NCI-H146 treated with DMSO at 0.1 percent for 48 hours (cell line): ENCODE measurements at regions not wholly inside any gene's neighbourhood (a gene's known extent, or its start where the extent isn't known, plus 50 kb on each side); places are given as distances from the start of the nearest gene placed in this dataset.
"Not testable (repeated sequence)": the region's sequence is repeated elsewhere in the genome, so short reads cannot be mapped to it uniquely, and the experiment has no call there.

Experiments used
- DNase-seq: peaks from one replicate; lab custom pipeline; 2025; ENCODE audit not compliant: unreplicated experiment; lab: John Stamatoyannopoulos, UW

GRCh38 chr6:147651-148050 is 144.6 kb upstream of the DUSP22 start:
- not testable (repeated sequence) for DNase-seq

- DNase-seq, result peak; percentile 63
Observed at GRCh38 chr6:148051-148984, 144.0 kb upstream of the DUSP22 start.

- DNase-seq, result not testable (repeated sequence)
Observed at GRCh38 chr6:150147-150546, 142.1 kb upstream of the DUSP22 start.

- DNase-seq, result not testable (repeated sequence)
Observed at GRCh38 chr6:152436-152835, 139.9 kb upstream of the DUSP22 start.

GRCh38 chr6:153026-153425 is 139.3 kb upstream of the DUSP22 start:
- DNase-seq, result peak; percentile 3

GRCh38 chr6:153867-154266 is 138.4 kb upstream of the DUSP22 start:
- not testable (repeated sequence) for DNase-seq

GRCh38 chr6:154321-155092 is 137.8 kb upstream of the DUSP22 start:
- DNase-seq, result not testable (repeated sequence)

- no peak for DNase-seq
Observed at GRCh38 chr6:156010-156409, 136.3 kb upstream of the DUSP22 start.

- DNase-seq, result not testable (repeated sequence)
Observed at GRCh38 chr6:156441-157140, 135.7 kb upstream of the DUSP22 start.

- not testable (repeated sequence) for DNase-seq
Observed at GRCh38 chr6:157176-157575, 135.1 kb upstream of the DUSP22 start.

- DNase-seq, result not testable (repeated sequence)
Observed at GRCh38 chr6:161657-162056, 130.6 kb upstream of the DUSP22 start.

GRCh38 chr6:164720-165119 is 127.6 kb upstream of the DUSP22 start:
- no peak for DNase-seq

GRCh38 chr6:165263-165662 is 127.0 kb upstream of the DUSP22 start:
- no peak for DNase-seq

- no peak for DNase-seq
Observed at GRCh38 chr6:165906-166305, 126.4 kb upstream of the DUSP22 start.

GRCh38 chr6:168865-169455 is 123.3 kb upstream of the DUSP22 start:
- peak; percentile 44 for DNase-seq

GRCh38 chr6:174036-174435 is 118.3 kb upstream of the DUSP22 start:
- no peak for DNase-seq

GRCh38 chr6:175680-176079 is 116.6 kb upstream of the DUSP22 start:
- no peak for DNase-seq

GRCh38 chr6:176766-177165 is 115.5 kb upstream of the DUSP22 start:
- no peak for DNase-seq

GRCh38 chr6:178119-178518 is 114.2 kb upstream of the DUSP22 start:
- no peak for DNase-seq

- DNase-seq, result not testable (repeated sequence)
Observed at GRCh38 chr6:178929-179328, 113.4 kb upstream of the DUSP22 start.
